Testis (tissue), 2 donors: ENCODE measurements at regions not wholly inside any gene's neighbourhood (a gene's known extent, or its start where the extent isn't known, plus 50 kb on each side); places are given as distances from the start of the nearest gene placed in this dataset.

Experiments
- DNase-seq: peaks from one replicate; pipeline ENCODE4 v3.0.0-alpha.2; 2019
- H3K27ac ChIP-seq, 2 donors: fragments of 200-600 bp; sonication (generic); one replicate each; pipeline ENCODE4 v1.5.1; 2019
- H3K27me3 ChIP-seq: fragments of 200-600 bp; sonication (generic); one replicate; pipeline ENCODE4 v1.5.1; 2019
- H3K36me3 ChIP-seq: fragments of 200-600 bp; sonication (generic); one replicate; pipeline ENCODE4 v1.5.1; 2017; ENCODE audit warnings: low read depth; ENCODE audit errors: missing control alignments
- H3K4me1 ChIP-seq: fragments of 200-600 bp; sonication (generic); one replicate; pipeline ENCODE4 v1.5.1; 2019
- H3K4me3 ChIP-seq, 2 donors: fragments of 200-600 bp; sonication (generic); one replicate each; pipeline ENCODE4 v1.5.1; 2017 to 2019
- H3K9me3 ChIP-seq: fragments of 200-600 bp; sonication (generic); one replicate; pipeline ENCODE4 v1.5.1; 2017
- CTCF ChIP-seq, 3 experiments: fragments of 450-650 bp in 2 of 3; fragments of 200-600 bp in 1 of 3; sonication (generic) in 1 of 3; IDR thresholded peaks; one replicate each; pipeline ENCODE4 v1.5.1; 2016 to 2019; ENCODE audit warnings: antibody characterized with exemption in 3 of 3, mild to moderate bottlenecking in 2 of 3, moderate library complexity in 1 of 3
- POLR2A ChIP-seq: fragments of 450-650 bp; IDR thresholded peaks from one replicate; pipeline ENCODE4 v1.6.1; 2017; ENCODE audit warnings: antibody characterized with exemption, mild to moderate bottlenecking, moderate library complexity
- WGBS, 2 donors: methylation state at CpG; one replicate each; pipeline ENCODE4 v1.1.5; 2018; 5-methylcytosine and 5-hydroxymethylcytosine counted together
- intact Hi-C: fragments of 100-400 bp; cut with DNase I; formaldehyde crosslinking; loops from one replicate; pipeline ENCODE4 v1.15.1; 2023; ENCODE audit warnings: low total_unique reads

- Histone ChIP-seq H3K9me3 (no peaks in the 10 kb centered on the region), H3K27ac (peak overlapping the region in 1 of 2 donors; percentile 17), H3K36me3 (no peaks in the 10 kb centered on the region), H3K4me3 (no peak overlapping the region), H3K4me1 (peaks cover 6% of the 10 kb centered on the region), H3K27me3 (no peaks in the 10 kb centered on the region)
- intact Hi-C loops = no loop called here
- peak; percentile 30 for DNase-seq
- WGBS, 2 donors = 48 to 50% methylated on average over 6 of the region's 6 CpGs
- TF ChIP-seq POLR2A (no peak), CTCF (IDR thresholded peaks at IDR 0.05) (no peak)
Observed at GRCh38 chr5:93246090-93246855, 334.7 kb downstream of the NR2F1-AS1 start.

DNA sequence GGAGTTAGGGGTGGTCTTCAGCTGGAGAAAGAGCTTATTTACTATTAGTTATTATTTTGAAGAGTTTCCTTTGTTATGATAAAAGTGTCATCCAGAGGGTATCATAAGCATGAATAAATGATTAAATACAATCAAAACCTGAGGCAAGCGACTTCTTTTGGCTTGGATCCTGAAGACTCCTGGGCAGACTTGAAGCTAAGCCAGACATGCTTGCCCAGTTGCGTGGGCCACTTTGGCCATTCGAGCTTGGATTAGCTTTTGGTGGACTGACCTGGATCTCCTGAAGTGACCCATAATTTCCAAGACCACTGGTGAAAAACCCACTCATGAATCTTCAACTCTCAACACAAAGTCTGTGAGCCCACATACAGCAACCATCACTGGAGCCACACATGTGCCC lies 335.8 kb downstream of the NR2F1-AS1 start:
- Histone ChIP-seq H3K4me1 (peaks cover 6% of the 10 kb centered on the region), H3K4me3 (no peak overlapping the region), H3K36me3 (no peaks in the 10 kb centered on the region), H3K9me3 (no peaks in the 10 kb centered on the region), H3K27me3 (no peaks in the 10 kb centered on the region), H3K27ac (peak overlapping the region in 1 of 2 donors; percentile 17)
- WGBS, 2 donors = 89 to 91% methylated on average over 3 of the region's 3 CpGs
- no peak for TF ChIP-seq POLR2A
- no peak for TF ChIP-seq CTCF (IDR thresholded peaks at IDR 0.05)
- intact Hi-C loops = no loop called here
- no peak for DNase-seq

DNA sequence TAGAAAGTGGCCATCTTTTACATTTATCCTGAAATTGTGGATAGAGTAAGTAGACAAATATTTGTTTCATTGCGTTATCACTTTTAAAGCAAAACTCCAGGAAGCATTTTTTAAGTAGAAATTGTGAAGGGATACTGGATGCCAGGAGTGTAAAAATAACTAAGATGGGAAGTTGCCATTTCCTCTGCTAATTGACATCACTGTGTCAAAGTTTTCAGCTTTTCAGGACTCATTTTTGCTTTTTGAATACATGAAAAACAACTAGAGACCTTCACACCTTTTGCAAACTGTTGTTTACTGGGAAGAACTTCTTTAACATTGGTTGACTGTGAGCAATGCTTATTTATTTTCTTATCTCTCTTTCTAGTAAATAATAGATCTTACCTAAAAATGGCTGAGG lies 337.5 kb downstream of the NR2F1-AS1 start:
- DNase-seq = no peak
- peaks cover 6% of the 10 kb centered on the region for H3K4me1 ChIP-seq
- no peaks in the 10 kb centered on the region for H3K9me3 ChIP-seq
- 80 to 87% methylated on average over 1 of the region's 1 CpG for WGBS, 2 donors
- TF ChIP-seq POLR2A = no peak
- TF ChIP-seq CTCF (IDR thresholded peaks at IDR 0.05) = no peak
- no peak overlapping the region for H3K4me3 ChIP-seq
- no peaks in the 10 kb centered on the region for H3K27me3 ChIP-seq
- H3K27ac ChIP-seq = no peak overlapping the region
- intact Hi-C loops = no loop called here
- no peaks in the 10 kb centered on the region for H3K36me3 ChIP-seq

- 91 to 95% methylated on average over 5 of the region's 5 CpGs for WGBS, 2 donors
- no peak for TF ChIP-seq CTCF (IDR thresholded peaks at IDR 0.05)
- TF ChIP-seq POLR2A = no peak
- H3K27me3 ChIP-seq = no peaks in the 10 kb centered on the region
- H3K4me3 ChIP-seq = no peak overlapping the region
- no peak for DNase-seq
- H3K9me3 ChIP-seq = no peaks in the 10 kb centered on the region
- H3K4me1 ChIP-seq = peaks cover under 1% of the 10 kb centered on the region
- intact Hi-C loops = no loop called here
- no peak overlapping the region for H3K27ac ChIP-seq
- H3K36me3 ChIP-seq = no peaks in the 10 kb centered on the region
Observed at GRCh38 chr5:93240228-93240834, 340.7 kb downstream of the NR2F1-AS1 start.
